DMS53 treated with DMSO at 0.1 percent for 48 hours (cell line): ENCODE measurements at regions not wholly inside any gene's neighbourhood (a gene's known extent, or its start where the extent isn't known, plus 50 kb on each side); places are given as distances from the start of the nearest gene placed in this dataset.

ENCODE experiments used
- DNase-seq: peaks from one replicate; lab custom pipeline; 2025; ENCODE audit not compliant: unreplicated experiment; lab: John Stamatoyannopoulos, UW

DNA sequence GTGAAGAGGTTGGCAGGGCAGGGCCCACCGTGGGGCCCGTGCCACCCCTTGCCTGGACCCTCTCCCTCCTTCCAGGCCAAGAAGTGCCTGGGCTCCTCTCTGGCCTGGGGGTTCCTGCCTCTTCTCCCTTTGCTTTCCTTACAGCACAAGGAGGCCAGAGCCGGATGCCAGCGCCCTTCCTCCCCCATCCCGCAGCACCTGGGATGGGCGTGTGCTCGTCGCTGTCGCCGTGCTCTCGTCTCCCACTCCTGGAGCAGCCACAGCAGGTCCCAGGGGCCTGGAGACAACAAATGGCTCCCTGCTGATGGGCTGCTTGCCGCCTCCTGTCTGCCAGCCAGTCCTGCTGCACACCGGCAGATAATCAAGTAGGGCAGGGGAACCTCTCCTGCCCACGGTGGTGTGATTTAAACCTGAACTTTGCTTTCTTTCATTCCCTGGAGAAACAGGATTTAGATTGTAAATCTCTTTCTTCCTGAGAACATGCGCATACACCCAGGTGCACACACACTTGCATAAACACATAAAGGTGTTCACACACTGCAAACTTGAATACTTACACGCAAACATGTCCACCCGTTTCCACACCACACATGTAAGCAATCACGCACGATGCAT lies 50.8 kb upstream of the POU3F1 start:
- DNase-seq = no peak
